CD8-positive, alpha-beta memory T cell (primary cell): ENCODE measurements at regions not wholly inside any gene's neighbourhood (a gene's known extent, or its start where the extent isn't known, plus 50 kb on each side); places are given as distances from the start of the nearest gene placed in this dataset.
"Not testable (repeated sequence)": the region's sequence is repeated elsewhere in the genome, so short reads cannot be mapped to it uniquely, and the experiment has no call there.

Source experiments
- CTCF ChIA-PET: fragments of 350-600 bp; sonication (Branson Sonifier 250); formaldehyde crosslinking; loops from one replicate; lab custom pipeline; 2021; ENCODE audit warnings: antibody characterized with exemption; lab: Charles Lee
- POLR2A ChIA-PET: fragments of 350-600 bp; sonication (Branson Sonifier 250); formaldehyde crosslinking; loops from one replicate; lab custom pipeline; 2021; ENCODE audit warnings: antibody characterized with exemption; lab: Charles Lee
- DNase-seq, 5 donors: peaks; one replicate each; pipeline versions ENCODE4 v3.0.0 to v3.0.0-alpha.2; 2020 to 2022; ENCODE audit warnings: mixed read lengths in 1 of 5
- H3K27ac ChIP-seq: one replicate; pipeline ENCODE4 v1.7.0; 2013; ENCODE audit warnings: low read depth, mild to moderate bottlenecking, low read length, moderate library complexity
- H3K27me3 ChIP-seq: 2 replicates; pipeline ENCODE4 v1.7.0; 2013; ENCODE audit warnings: low read length, mild to moderate bottlenecking; ENCODE audit not compliant: insufficient read depth, poor library complexity, severe bottlenecking
- H3K36me3 ChIP-seq: 2 replicates; pipeline ENCODE4 v1.7.0; 2013; ENCODE audit warnings: mild to moderate bottlenecking, low read length, moderate library complexity; ENCODE audit not compliant: insufficient read depth
- H3K4me1 ChIP-seq: 2 replicates; pipeline ENCODE4 v1.7.0; 2013; ENCODE audit warnings: mild to moderate bottlenecking, low read length, moderate library complexity; ENCODE audit not compliant: insufficient read depth
- H3K4me3 ChIP-seq: 2 replicates; pipeline ENCODE4 v1.7.0; 2013; ENCODE audit warnings: mild to moderate bottlenecking, low read length
- H3K9me3 ChIP-seq: 2 replicates; pipeline ENCODE4 v1.7.0; 2013; ENCODE audit warnings: mild to moderate bottlenecking, low read length
- H3K27ac Mint-ChIP-seq, 8 donors: one replicate each; pipeline ENCODE4 v1.8.0; 2020 to 2021; ENCODE audit warnings: mixed read lengths in 8 of 8, mild to moderate bottlenecking in 6 of 8, inconsistent platforms in 3 of 8, moderate library complexity in 3 of 8
- H3K27me3 Mint-ChIP-seq, 2 donors: one replicate each; pipeline ENCODE4 v1.8.0; 2020 to 2021; ENCODE audit warnings: mixed read lengths in 2 of 2, mild to moderate bottlenecking in 1 of 2, moderate library complexity in 1 of 2
- H3K36me3 Mint-ChIP-seq, 3 donors: one replicate each; pipeline ENCODE4 v1.8.0; 2020 to 2021; ENCODE audit warnings: mixed read lengths in 3 of 3, inconsistent platforms in 1 of 3, mild to moderate bottlenecking in 1 of 3
- H3K4me1 Mint-ChIP-seq, 3 donors: one replicate each; pipeline ENCODE4 v1.8.0; 2020 to 2021; ENCODE audit warnings: mixed read lengths in 3 of 3, inconsistent platforms in 1 of 3, mild to moderate bottlenecking in 1 of 3
- H3K4me3 Mint-ChIP-seq, 7 donors: one replicate each; pipeline ENCODE4 v1.8.0; 2020 to 2021; ENCODE audit warnings: mixed read lengths in 7 of 7, mild to moderate bottlenecking in 6 of 7, moderate library complexity in 4 of 7, inconsistent platforms in 2 of 7
- H3K9me3 Mint-ChIP-seq, 5 donors: one replicate each; pipeline ENCODE4 v1.8.0; 2020 to 2022; ENCODE audit warnings: mixed read lengths in 5 of 5, mild to moderate bottlenecking in 3 of 5, moderate library complexity in 2 of 5, inconsistent platforms in 1 of 5

DNA sequence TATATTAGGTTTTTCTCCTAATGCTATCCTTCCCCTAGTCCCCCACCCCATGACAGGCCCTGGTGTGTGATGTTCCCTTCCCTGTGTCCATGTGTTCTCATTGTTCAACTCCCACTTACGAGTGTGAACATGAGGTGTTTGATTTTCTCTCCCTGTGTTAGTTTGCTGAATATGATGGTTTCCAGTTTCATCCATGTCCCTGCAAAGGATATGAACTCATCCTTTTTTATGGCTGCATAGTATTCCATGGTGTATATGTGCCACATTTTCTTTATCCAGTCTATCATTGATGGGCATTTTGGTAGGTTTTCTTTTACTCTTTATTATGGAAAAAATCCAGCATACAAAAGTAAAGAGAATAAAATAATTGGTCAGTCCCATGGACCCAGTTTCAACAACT, 126.1 kb downstream of the PHETA1 start:
- H3K27me3 ChIP-seq, H3K4me3 ChIP-seq, H3K36me3 Mint-ChIP-seq, DNase-seq, H3K9me3 ChIP-seq, H3K27ac Mint-ChIP-seq, H3K27ac ChIP-seq, H3K4me3 Mint-ChIP-seq, H3K4me1 Mint-ChIP-seq, POLR2A ChIA-PET, H3K36me3 ChIP-seq, H3K9me3 Mint-ChIP-seq, CTCF ChIA-PET, H3K4me1 ChIP-seq: not testable (repeated sequence)
- peaks cover 3 to 20% of the 10 kb centered on the region in 2 donors for H3K27me3 Mint-ChIP-seq

GRCh38 chr12:111242184-111242583, 126.7 kb downstream of the PHETA1 start:
- Mint-ChIP-seq H3K4me1 (no peaks in the 10 kb centered on the region), H3K27me3 (peaks cover 0 to 25% of the 10 kb centered on the region in 2 donors), H3K4me3 (no peak overlapping the region), H3K36me3 (peaks cover 0 to 3% (median 0%) of the 10 kb centered on the region in 3 donors), H3K27ac (no peak overlapping the region), H3K9me3 (peaks cover 0 to 9% (median 3%) of the 10 kb centered on the region in 5 donors)
- Histone ChIP-seq H3K4me1 (no peaks in the 10 kb centered on the region), H3K9me3 (no peaks in the 10 kb centered on the region), H3K27me3 (no peaks in the 10 kb centered on the region), H3K4me3 (no peak overlapping the region), H3K27ac (no peak overlapping the region), H3K36me3 (no peaks in the 10 kb centered on the region)
- ChIA-PET CTCF (no interaction called here), POLR2A (no interaction called here)
- no peak for DNase-seq

DNA sequence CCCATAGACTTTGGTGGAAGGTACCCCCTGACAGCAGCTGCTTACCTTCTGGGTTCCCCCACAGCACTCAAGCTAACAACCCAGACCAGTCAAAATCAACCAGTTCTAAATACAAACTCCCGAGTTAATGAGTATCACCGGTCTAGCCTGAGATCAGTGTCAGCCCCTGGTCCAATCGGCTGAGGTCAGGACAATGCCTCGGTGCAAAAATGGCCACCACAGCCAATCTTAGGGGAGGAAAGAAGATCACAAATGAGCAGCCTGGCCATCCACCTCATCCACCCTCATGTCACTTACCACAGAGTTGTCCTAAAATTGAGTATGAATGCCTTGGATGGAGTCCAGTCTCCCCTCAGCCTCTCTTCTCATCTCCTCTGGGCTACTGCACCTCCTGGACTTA, 128.5 kb downstream of the PHETA1 start:
- H3K4me1 ChIP-seq: no peaks in the 10 kb centered on the region
- Mint-ChIP-seq H3K27me3 (peaks cover 3 to 21% of the 10 kb centered on the region in 2 donors), H3K4me3 (no peak overlapping the region), H3K36me3 (peaks cover 0 to 3% (median 0%) of the 10 kb centered on the region in 3 donors), H3K4me1 (no peaks in the 10 kb centered on the region), H3K27ac (no peak overlapping the region), H3K9me3 (peaks cover 0 to 9% (median 3%) of the 10 kb centered on the region in 5 donors)
- H3K36me3 ChIP-seq: no peaks in the 10 kb centered on the region
- no peak overlapping the region for H3K4me3 ChIP-seq
- ChIA-PET CTCF (no interaction called here), POLR2A (no interaction called here)
- H3K27ac ChIP-seq: no peak overlapping the region
- no peaks in the 10 kb centered on the region for H3K9me3 ChIP-seq
- DNase-seq: no peak
- no peaks in the 10 kb centered on the region for H3K27me3 ChIP-seq

DNA sequence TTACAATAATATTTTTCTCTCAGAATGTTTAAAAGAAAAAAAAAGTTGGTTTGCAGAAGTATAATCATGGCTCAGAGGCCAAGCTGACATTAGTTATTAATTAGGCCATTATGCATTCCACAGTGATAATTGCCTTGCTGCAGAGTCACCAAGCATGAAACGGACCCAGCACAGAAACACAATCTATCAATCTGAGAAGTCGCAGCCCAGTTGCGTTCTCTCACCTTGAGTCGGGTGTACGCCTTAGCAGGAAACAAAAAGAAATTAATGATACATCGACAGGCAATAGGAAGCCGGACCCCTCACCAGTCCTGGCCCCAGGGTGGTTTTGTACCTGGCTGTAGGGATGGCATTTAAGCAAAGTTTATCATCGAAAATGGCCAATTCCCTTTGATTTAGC, 129.7 kb downstream of the PHETA1 start:
- no peaks in the 10 kb centered on the region for H3K4me1 Mint-ChIP-seq
- no peaks in the 10 kb centered on the region for H3K9me3 ChIP-seq
- H3K36me3 ChIP-seq: no peaks in the 10 kb centered on the region
- H3K27me3 ChIP-seq: no peaks in the 10 kb centered on the region
- H3K4me1 ChIP-seq: no peaks in the 10 kb centered on the region
- ChIA-PET POLR2A (no interaction called here), CTCF (no interaction called here)
- H3K27ac Mint-ChIP-seq: no peak overlapping the region
- DNase-seq: no peak
- H3K4me3 Mint-ChIP-seq: no peak overlapping the region
- H3K36me3 Mint-ChIP-seq: peaks cover 0 to 3% (median 0%) of the 10 kb centered on the region in 3 donors
- no peak overlapping the region for H3K27ac ChIP-seq
- no peak overlapping the region for H3K4me3 ChIP-seq
- peaks cover 0 to 9% (median 0%) of the 10 kb centered on the region in 5 donors for H3K9me3 Mint-ChIP-seq
- H3K27me3 Mint-ChIP-seq: peaks cover 4 to 24% of the 10 kb centered on the region in 2 donors

DNA sequence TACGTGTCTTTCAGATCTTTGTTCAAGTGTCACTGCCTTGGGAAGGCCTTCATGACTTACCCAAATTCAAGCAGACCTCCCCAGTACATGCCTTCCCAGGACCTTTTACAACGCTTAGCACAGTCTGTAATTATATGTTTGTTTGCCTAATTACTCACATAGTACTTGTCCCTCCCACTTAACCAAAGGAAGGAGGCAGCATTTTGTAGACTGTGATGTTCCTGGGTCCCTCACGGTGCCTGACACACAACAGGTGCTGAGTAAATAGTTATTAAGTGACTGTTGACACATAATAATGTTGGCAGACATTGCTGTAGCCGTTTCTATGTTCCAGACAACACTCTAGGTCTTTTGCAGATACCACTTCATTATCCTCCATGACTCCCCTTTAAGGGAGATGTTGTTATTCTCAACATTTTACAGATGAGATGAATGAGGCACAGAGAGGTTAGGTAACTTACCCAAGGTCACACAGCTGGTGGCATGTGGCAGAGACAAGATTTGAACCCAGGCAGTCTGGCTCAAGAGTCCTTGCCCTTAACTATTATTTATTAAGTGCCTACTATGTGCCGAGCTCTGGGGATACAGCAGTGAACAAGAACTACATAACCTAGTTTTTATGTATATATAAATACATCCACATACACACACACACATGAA, 130.7 kb downstream of the PHETA1 start:
- no peak overlapping the region for H3K4me3 Mint-ChIP-seq
- H3K27me3 Mint-ChIP-seq: peaks cover 5 to 31% of the 10 kb centered on the region in 2 donors
- POLR2A ChIA-PET: no interaction called here
- CTCF ChIA-PET: no interaction called here
- H3K27ac Mint-ChIP-seq: no peak overlapping the region
- Histone ChIP-seq H3K27me3 (no peaks in the 10 kb centered on the region), H3K4me3 (no peak overlapping the region), H3K36me3 (no peaks in the 10 kb centered on the region), H3K9me3 (no peaks in the 10 kb centered on the region), H3K4me1 (no peaks in the 10 kb centered on the region), H3K27ac (no peak overlapping the region)
- peaks cover 0 to 3% (median 0%) of the 10 kb centered on the region in 3 donors for H3K36me3 Mint-ChIP-seq
- peaks cover 0 to 9% (median 0%) of the 10 kb centered on the region in 5 donors for H3K9me3 Mint-ChIP-seq
- DNase-seq: no peak
- no peaks in the 10 kb centered on the region for H3K4me1 Mint-ChIP-seq

- H3K4me1 Mint-ChIP-seq, H3K4me3 Mint-ChIP-seq, H3K4me3 ChIP-seq, H3K9me3 Mint-ChIP-seq, CTCF ChIA-PET, H3K9me3 ChIP-seq, H3K36me3 ChIP-seq, H3K27me3 ChIP-seq, H3K36me3 Mint-ChIP-seq, POLR2A ChIA-PET, DNase-seq, H3K27ac ChIP-seq, H3K4me1 ChIP-seq, H3K27ac Mint-ChIP-seq: not testable (repeated sequence)
- peaks cover 12 to 48% of the 10 kb centered on the region in 2 donors for H3K27me3 Mint-ChIP-seq
Measured at GRCh38 chr12:111234491-111234890, 134.4 kb downstream of the PHETA1 start.

- Histone ChIP-seq H3K4me1 (no peaks in the 10 kb centered on the region), H3K9me3 (no peaks in the 10 kb centered on the region), H3K27me3 (no peaks in the 10 kb centered on the region), H3K36me3 (no peaks in the 10 kb centered on the region), H3K27ac (no peak overlapping the region), H3K4me3 (no peak overlapping the region)
- DNase-seq: no peak
- H3K27me3 Mint-ChIP-seq: peaks cover 16 to 49% of the 10 kb centered on the region in 2 donors
- POLR2A ChIA-PET: no interaction called here
- no peak overlapping the region for H3K4me3 Mint-ChIP-seq
- no peak overlapping the region for H3K27ac Mint-ChIP-seq
- peaks cover 0 to 3% (median 0%) of the 10 kb centered on the region in 3 donors for H3K36me3 Mint-ChIP-seq
- H3K4me1 Mint-ChIP-seq: no peaks in the 10 kb centered on the region
- CTCF ChIA-PET: no interaction called here
- H3K9me3 Mint-ChIP-seq: peaks cover 0 to 3% (median 0%) of the 10 kb centered on the region in 5 donors
Measured at GRCh38 chr12:111233786-111234185, 135.1 kb downstream of the PHETA1 start.

DNA sequence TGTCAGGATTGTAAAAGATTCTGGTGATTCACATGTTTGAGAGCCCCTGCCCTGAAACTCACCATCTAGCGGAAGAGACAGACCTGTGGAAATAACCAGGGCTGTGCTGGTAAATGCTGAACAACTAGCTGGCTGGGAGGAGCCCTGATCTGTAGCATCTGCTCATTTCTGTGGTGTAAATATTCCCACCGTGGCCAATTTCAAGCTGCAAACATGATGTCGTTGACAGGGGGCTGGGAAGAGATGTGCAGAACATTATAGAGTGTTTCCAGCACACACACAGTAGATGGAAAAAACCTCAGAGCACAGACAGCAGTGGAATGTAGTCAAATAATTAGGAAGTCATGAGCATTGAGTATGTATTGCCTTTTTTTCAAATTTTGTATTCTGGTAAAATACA, 138.2 kb downstream of the PHETA1 start:
- H3K9me3 ChIP-seq: no peaks in the 10 kb centered on the region
- no peak overlapping the region for H3K27ac Mint-ChIP-seq
- no peak for DNase-seq
- no peaks in the 10 kb centered on the region for H3K36me3 Mint-ChIP-seq
- peaks cover 0 to 3% (median 0%) of the 10 kb centered on the region in 5 donors for H3K9me3 Mint-ChIP-seq
- POLR2A ChIA-PET: no interaction called here
- CTCF ChIA-PET: no interaction called here
- H3K4me3 Mint-ChIP-seq: no peak overlapping the region
- no peaks in the 10 kb centered on the region for H3K4me1 ChIP-seq
- peaks cover 17 to 51% of the 10 kb centered on the region in 2 donors for H3K27me3 Mint-ChIP-seq
- H3K27me3 ChIP-seq: no peaks in the 10 kb centered on the region
- H3K4me3 ChIP-seq: no peak overlapping the region
- no peaks in the 10 kb centered on the region for H3K36me3 ChIP-seq
- no peak overlapping the region for H3K27ac ChIP-seq
- H3K4me1 Mint-ChIP-seq: no peaks in the 10 kb centered on the region
